ENCODE measurements at regions not wholly inside any gene's neighbourhood (a gene's known extent, or its start where the extent isn't known, plus 50 kb on each side); places are given as distances from the start of the nearest gene placed in this dataset.

GRCh38 chr7:91503934-91504555, 239.8 kb downstream of the FZD1 start:
- TF ChIP-seq CTCF (IDR thresholded peaks at IDR 0.05; ENCODE audit: low read depth, low read length, poor library complexity, severe bottlenecking), result no peak
- no peak for TF ChIP-seq EZH2phosphoT487 (IDR thresholded peaks at IDR 0.05; ENCODE audit: borderline replicate concordance, low read length)

All from DOHH2 (cell line).